Heart left ventricle (tissue), 16 donors: ENCODE measurements at regions not wholly inside any gene's neighbourhood (a gene's known extent, or its start where the extent isn't known, plus 50 kb on each side); places are given as distances from the start of the nearest gene placed in this dataset.

Experiments used
- ATAC-seq, 4 donors: fragments of 200-7000 bp; cut with Tn5 transposase; one replicate each; pipeline ENCODE4 v1.9.1; 2020 to 2022; ENCODE audit warnings: moderate library complexity in 4 of 4, mild to moderate bottlenecking in 3 of 4, moderate number of reproducible peaks in 1 of 4
- DNase-seq, 5 donors: peaks; one replicate each; pipeline ENCODE4 v3.0.0-alpha.2; 2020
- H3K27ac ChIP-seq, 12 donors: fragments of 200-600 bp; sonication (generic) in 4 of 12; one replicate each; pipeline versions ENCODE4 v1.5.0 to v1.8.0; 2016 to 2022; ENCODE audit warnings: mild to moderate bottlenecking in 2 of 12
- H3K27me3 ChIP-seq, 9 donors: fragments of 200-600 bp; sonication (generic) in 2 of 9; one replicate each; pipeline versions ENCODE4 v1.5.1 to v1.8.0; 2016 to 2022; ENCODE audit warnings: mild to moderate bottlenecking in 3 of 9
- H3K36me3 ChIP-seq, 9 donors: fragments of 200-600 bp; sonication (generic) in 2 of 9; one replicate each; pipeline versions ENCODE4 v1.5.0 to v1.8.0; 2018 to 2022; ENCODE audit warnings: mild to moderate bottlenecking in 2 of 9
- H3K4me1 ChIP-seq, 12 donors: fragments of 200-600 bp; sonication (generic) in 4 of 12; one replicate each; pipeline versions ENCODE4 v1.5.0 to v1.8.0; 2016 to 2022; ENCODE audit warnings: mild to moderate bottlenecking in 3 of 12
- H3K4me3 ChIP-seq, 12 donors: fragments of 200-600 bp; sonication (generic) in 4 of 12; one replicate each; pipeline versions ENCODE4 v1.5.0 to v1.8.0; 2017 to 2022; ENCODE audit warnings: mild to moderate bottlenecking in 9 of 12, moderate library complexity in 4 of 12
- H3K9me3 ChIP-seq, 12 donors: fragments of 200-600 bp; sonication (generic) in 4 of 12; one replicate each; pipeline versions ENCODE4 v1.5.0 to v1.8.0; 2016 to 2022; ENCODE audit warnings: mild to moderate bottlenecking in 1 of 12
- CTCF ChIP-seq, 12 donors: fragments of 200-600 bp; sonication (generic) in 4 of 12; IDR thresholded peaks; one replicate each; pipeline versions ENCODE4 v1.5.0 to v1.8.0; 2018 to 2022; ENCODE audit warnings: antibody characterized with exemption in 12 of 12, mild to moderate bottlenecking in 5 of 12
- POLR2A ChIP-seq, 2 donors: fragments of 450-650 bp; IDR thresholded peaks; one replicate each; pipeline ENCODE4 v1.6.1; 2017; ENCODE audit warnings: antibody characterized with exemption in 2 of 2, mild to moderate bottlenecking in 2 of 2, moderate library complexity in 2 of 2
- WGBS, 4 donors: extraction: QIAGEN DNeasy Blood & Tissue Kit in 2 of 4; methylation state at CpG; one replicate each; pipeline versions ENCODE4 v1.1.5 to v1.1.7; 2013 to 2018; 5-methylcytosine and 5-hydroxymethylcytosine counted together
- intact Hi-C, 10 donors: fragments of 100-400 bp; cut with DNase I; formaldehyde crosslinking; loops; one replicate each; pipeline versions ENCODE4 v1.11.1 to v1.14.2; 2022
- donor health status: ischemic (EF 13 %, LVEDD 7.1; RV severe dilation, severe dysfunction).
- donor health status: healthy with polysubstance abuse.
- donor health status: DM: no; HTN: yes; CAD: no.
- donor health status: DM: no; HTN: no; CAD: no.
- donor health status: ischemic (EF 25% LVEDD 6.9; RV normal size, moderate dysfunction).
- donor health status: ischemic (EF 25% LVEDD 5.7; RV mildly dilated, moderate dysfunction).
- donor health status: healthy.
- donor health status: DM: yes; HTN: yes; CAD: no.
- donor health status: ischemic (EF 35%, LVEDD 5.7; RV mildly dilated, moderate dysfunction).
- donor health status: nonischemic (EF 11% LVEDD 7.7; RV severe dilation, severe dysfunction).
- donor health status: DM: yes; HTN: yes; CAD: no.
- donor health status: PGD.
- donor health status: ischemic (EF 29% LVEDD 5.4; RV normal size, mild dysfunction).
- donor health status: nonischemic (EF 23%, LVEDD 6.1; RV moderate dilation, normal function).

DNA sequence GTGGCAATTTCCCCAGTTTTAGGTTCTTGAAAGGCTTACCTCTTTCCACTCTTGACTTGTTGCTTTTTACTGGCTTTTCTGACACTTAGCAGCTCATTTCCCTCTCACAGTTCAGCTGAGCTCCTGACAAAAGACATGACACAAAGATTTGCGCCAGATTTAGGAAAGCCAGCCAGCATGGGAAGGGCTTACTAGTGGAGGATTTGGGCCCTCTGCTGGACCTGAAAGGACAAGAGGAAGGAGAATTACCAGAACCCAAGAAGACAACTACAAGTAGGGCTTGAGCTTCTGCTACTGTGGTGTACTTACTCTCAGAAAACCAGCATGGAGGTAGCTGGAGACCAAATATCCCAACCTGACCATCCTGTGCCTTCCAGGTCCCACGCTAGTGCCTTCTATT, 784.5 kb downstream of the BRINP3 start:
- no peak overlapping the region for H3K27ac ChIP-seq
- H3K36me3 ChIP-seq = no peaks in the 10 kb centered on the region
- 75 to 82% (median 76%) methylated on average over 2 of the region's 2 CpGs for WGBS, 4 donors
- H3K9me3 ChIP-seq = peaks cover 0 to 19% (median 0%) of the 10 kb centered on the region in 12 donors
- H3K4me3 ChIP-seq = no peak overlapping the region
- TF ChIP-seq CTCF (IDR thresholded peaks at IDR 0.05) (no peak), POLR2A (IDR thresholded peaks at IDR 0.05) (no peak)
- ATAC-seq = no peak
- no peak for DNase-seq
- intact Hi-C loops = no loop called here
- H3K27me3 ChIP-seq = no peaks in the 10 kb centered on the region
- H3K4me1 ChIP-seq = no peaks in the 10 kb centered on the region

DNA sequence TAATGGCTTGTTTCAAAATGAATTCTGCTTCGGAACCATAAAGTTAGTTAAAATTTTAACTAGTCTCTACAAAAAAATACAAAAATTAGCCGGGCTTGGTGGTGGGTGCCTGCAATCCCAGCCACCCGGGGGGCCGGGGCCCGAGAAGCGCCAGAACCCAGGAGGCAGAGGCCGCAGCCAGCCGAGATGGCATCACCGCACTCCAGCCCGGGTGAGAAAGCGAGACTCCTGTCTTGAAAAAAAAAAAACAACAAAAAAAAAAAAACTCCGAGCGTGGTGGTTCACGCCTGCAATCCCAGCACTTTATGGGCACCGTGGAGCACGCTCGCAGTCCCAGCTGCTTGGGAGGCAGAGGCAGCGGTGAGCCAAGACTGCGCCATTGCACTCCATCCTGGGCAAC, 781.4 kb downstream of the BRINP3 start:
- Histone ChIP-seq H3K27ac (no peak overlapping the region), H3K27me3 (no peaks in the 10 kb centered on the region), H3K4me1 (no peaks in the 10 kb centered on the region), H3K4me3 (no peak overlapping the region), H3K9me3 (peaks cover 0 to 14% (median 0%) of the 10 kb centered on the region in 12 donors), H3K36me3 (no peaks in the 10 kb centered on the region)
- no peak for DNase-seq
- no peak for TF ChIP-seq POLR2A (IDR thresholded peaks at IDR 0.05)
- 94 to 97% (median 95%) methylated on average over 19 of the region's 19 CpGs for WGBS, 4 donors
- intact Hi-C loops = no loop called here
- ATAC-seq = no peak

DNA sequence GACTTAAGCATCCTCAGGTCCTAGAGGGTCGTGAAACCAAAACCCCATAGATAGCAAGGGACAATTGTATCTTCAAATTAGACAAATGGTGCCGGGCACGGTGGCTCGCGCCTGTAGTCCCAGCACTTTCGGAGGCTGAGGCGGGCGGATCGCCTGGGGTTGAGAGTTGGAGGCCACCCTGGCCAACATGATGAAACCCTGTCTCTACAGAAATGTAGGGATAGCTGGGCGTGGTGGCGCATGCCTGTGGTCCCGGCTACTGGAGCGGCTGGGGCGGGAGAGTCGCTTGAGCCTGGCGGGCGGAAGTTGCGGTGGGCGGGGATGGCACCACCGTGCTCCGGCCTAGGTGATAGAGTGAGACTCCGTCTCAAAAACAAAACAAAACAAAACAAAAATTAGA, 780.6 kb downstream of the BRINP3 start:
- Histone ChIP-seq H3K27ac (no peak overlapping the region), H3K4me3 (no peak overlapping the region), H3K27me3 (no peaks in the 10 kb centered on the region), H3K4me1 (no peaks in the 10 kb centered on the region), H3K9me3 (peaks cover 0 to 8% (median 0%) of the 10 kb centered on the region in 12 donors), H3K36me3 (no peaks in the 10 kb centered on the region)
- DNase-seq (no peak), ATAC-seq (no peak)
- intact Hi-C loops = no loop called here
- 95 to 98% (median 98%) methylated on average over 22 of the region's 22 CpGs for WGBS, 4 donors
- TF ChIP-seq POLR2A (IDR thresholded peaks at IDR 0.05) (no peak), CTCF (IDR thresholded peaks at IDR 0.05) (no peak)

DNA sequence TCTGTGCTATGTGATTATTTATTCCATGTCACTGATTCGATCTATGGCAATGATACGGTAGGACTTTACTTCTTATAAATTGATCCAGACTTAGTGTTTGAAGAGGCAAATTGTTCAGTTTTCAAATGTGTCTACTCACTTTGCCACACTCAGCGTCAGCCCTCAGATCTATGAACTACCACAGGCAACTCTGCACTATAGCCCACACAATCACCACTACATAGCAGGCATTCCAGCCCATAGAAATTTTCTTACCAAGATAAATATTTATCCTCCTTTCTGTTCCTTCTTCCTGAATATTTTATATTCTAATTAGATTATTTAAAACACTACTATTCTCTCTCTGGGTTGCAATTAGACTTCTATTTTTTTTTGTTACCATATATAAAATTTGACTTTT, 776.1 kb downstream of the BRINP3 start:
- intact Hi-C loops = no loop called here

More for the DNA sequence above, 776.1 kb downstream of the BRINP3 start:
- Histone ChIP-seq H3K36me3 (no peaks in the 10 kb centered on the region), H3K27ac (no peak overlapping the region), H3K4me3 (no peak overlapping the region), H3K27me3 (no peaks in the 10 kb centered on the region), H3K4me1 (no peaks in the 10 kb centered on the region), H3K9me3 (peaks cover 0 to 8% (median 0%) of the 10 kb centered on the region in 12 donors)
- TF ChIP-seq CTCF (IDR thresholded peaks at IDR 0.05) (no peak), POLR2A (IDR thresholded peaks at IDR 0.05) (no peak)
- no peak for DNase-seq
- WGBS, 4 donors = 76 to 83% (median 81%) methylated on average over 3 of the region's 3 CpGs
- ATAC-seq = no peak
